ENCODE measurements at regions not wholly inside any gene's neighbourhood (a gene's known extent, or its start where the extent isn't known, plus 50 kb on each side); places are given as distances from the start of the nearest gene placed in this dataset.

DNA sequence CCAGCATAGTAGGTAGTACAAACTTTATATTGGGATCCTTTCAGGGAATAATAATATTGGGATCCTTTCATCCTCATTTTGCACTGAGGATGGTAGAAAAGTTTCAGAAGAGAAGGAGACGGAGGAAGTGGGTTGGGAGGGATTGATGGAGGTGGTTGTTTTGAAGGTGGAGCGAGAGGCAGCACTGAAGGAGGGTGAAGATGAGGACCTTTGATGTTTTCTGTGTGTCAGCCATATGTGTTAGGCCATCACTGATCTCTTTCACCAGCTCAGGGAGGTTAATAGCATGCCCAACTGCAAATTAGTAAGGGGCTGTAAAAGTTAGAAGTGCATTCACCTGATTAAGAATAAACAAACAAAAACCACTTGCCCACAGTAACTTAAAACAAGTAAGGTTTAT, 275.5 kb upstream of the B3GAT1 start:
- no peak overlapping the region for H3K27ac ChIP-seq (ENCODE audit: low read depth, low read length)
- no peaks in the 10 kb centered on the region for H3K79me2 ChIP-seq (ENCODE audit: control insufficient read depth in 1 of 2, insufficient read depth in 2 of 2, low read length in 2 of 2)
- DNase-seq (ENCODE audit: low read depth in 1 of 2, low spot score in 2 of 2): no peak
- H3K4me3 ChIP-seq (ENCODE audit: extremely low read depth in 1 of 4, insufficient read depth in 2 of 4, low read depth in 3 of 4, low read length in 4 of 4): no peak overlapping the region
- H4K20me1 ChIP-seq (replicated peaks in 1 of 2; ENCODE audit: control insufficient read depth in 1 of 2, insufficient read depth in 2 of 2, low read length in 2 of 2): no peaks in the 10 kb centered on the region
- no peak overlapping the region for H3K4ac ChIP-seq (replicated peaks; ENCODE audit: insufficient read length, low read depth, low read length)
- no peak overlapping the region for H4K91ac ChIP-seq (replicated peaks; ENCODE audit: insufficient read length, low read length)
- no peak overlapping the region for H2BK120ac ChIP-seq (replicated peaks; ENCODE audit: low read depth, low read length)
- no peak overlapping the region for H2BK5ac ChIP-seq (ENCODE audit: low read depth, low read length)
- WGBS, 2 experiments (ENCODE audit: extremely low coverage in 1 of 2, insufficient coverage in 1 of 2, insufficient read length in 1 of 2, insufficient replicate concordance in 2 of 2, low coverage in 1 of 2, low lambda C conversion rate in 2 of 2, missing lambda C conversion rate in 1 of 2): 76% methylated on average over 2 of the region's 2 CpGs; no CpG with 5 or more reads in 1 of the 2 experiments
- no peaks in the 10 kb centered on the region for H3K36me3 ChIP-seq (ENCODE audit: control insufficient read depth in 2 of 4, insufficient read depth in 4 of 4, low read length in 3 of 4)
- no peak overlapping the region for H3K56ac ChIP-seq (replicated peaks; ENCODE audit: insufficient read length, low read depth, low read length)
- CTCF ChIA-PET (ENCODE audit: partially characterized antibody): interaction anchor here (0.8 to 1.3 kb wide), 3 partner anchors 12 to 65 kb away, joined by 3 read pairs; no protein-coding TSS in a partner anchor
- no peaks in the 10 kb centered on the region for H3K9me3 ChIP-seq (ENCODE audit: insufficient read depth in 2 of 2, low read depth in 1 of 2, low read length in 1 of 2)
- H3K27me3 ChIP-seq (replicated peaks in 1 of 4; ENCODE audit: control insufficient read depth in 3 of 4, extremely low read depth in 1 of 4, insufficient read depth in 3 of 4, low read length in 3 of 4): no peaks in the 10 kb centered on the region
- no peak overlapping the region for H3K14ac ChIP-seq (ENCODE audit: insufficient read length)
- no peaks in the 10 kb centered on the region; the same call in 1 of the 2 replicates for H3K23me2 ChIP-seq (ENCODE audit: low read depth, low read length)
- no peak overlapping the region for H2AK5ac ChIP-seq (ENCODE audit: low read depth, low read length)
- TF ChIP-seq HDAC2 (IDR thresholded peaks at IDR 0.05; ENCODE audit: borderline replicate concordance in 1 of 2, low read depth in 2 of 2, low read length in 2 of 2) (no peak), ASH2L (IDR thresholded peaks at IDR 0.05; ENCODE audit: low read length) (no peak), SAP30 (IDR thresholded peaks at IDR 0.05; ENCODE audit: insufficient read depth, insufficient replicate concordance, low read length) (no peak), EGR1 (IDR thresholded peaks at IDR 0.05; ENCODE audit: borderline replicate concordance, low read depth, low read length) (no peak)
- H2BK15ac ChIP-seq (ENCODE audit: low read length): no peak overlapping the region
- H2AFZ ChIP-seq (ENCODE audit: low read length): no peak overlapping the region
- H3K23ac ChIP-seq (ENCODE audit: insufficient read length): no peak overlapping the region
- no peak overlapping the region for H3K4me2 ChIP-seq (ENCODE audit: insufficient read depth in 1 of 2, low read depth in 2 of 2, low read length in 2 of 2)
- H3K9ac ChIP-seq (replicated peaks in 1 of 4; ENCODE audit: extremely low read depth in 1 of 4, low read depth in 3 of 4, low read length in 3 of 4): no peak overlapping the region
- no peak overlapping the region for H3K18ac ChIP-seq (ENCODE audit: extremely low read depth, low read length)
- no peak for FAIRE-seq
- POLR2A ChIA-PET (ENCODE audit: partially characterized antibody): no interaction called here
- H4K8ac ChIP-seq (ENCODE audit: extremely low read depth, insufficient read depth, low read length): no peak overlapping the region
- no peak overlapping the region for H2BK20ac ChIP-seq (ENCODE audit: low read length)
- H3K4me1 ChIP-seq (replicated peaks in 1 of 4; ENCODE audit: control insufficient read depth in 3 of 4, insufficient read depth in 4 of 4, low read length in 3 of 4): peaks cover 0 to 3% (median 0%) of the 10 kb centered on the region in 4 experiments; a peak in 2 of 7 replicates
- no peaks in the 10 kb centered on the region for H3K79me1 ChIP-seq (ENCODE audit: low read depth, low read length)
- no peak overlapping the region for H2BK12ac ChIP-seq (ENCODE audit: low read depth, low read length)
- H4K5ac ChIP-seq (ENCODE audit: insufficient read length, low read depth, low read length): no peak overlapping the region
